ENCODE measurements at regions not wholly inside any gene's neighbourhood (a gene's known extent, or its start where the extent isn't known, plus 50 kb on each side); places are given as distances from the start of the nearest gene placed in this dataset.

DNA sequence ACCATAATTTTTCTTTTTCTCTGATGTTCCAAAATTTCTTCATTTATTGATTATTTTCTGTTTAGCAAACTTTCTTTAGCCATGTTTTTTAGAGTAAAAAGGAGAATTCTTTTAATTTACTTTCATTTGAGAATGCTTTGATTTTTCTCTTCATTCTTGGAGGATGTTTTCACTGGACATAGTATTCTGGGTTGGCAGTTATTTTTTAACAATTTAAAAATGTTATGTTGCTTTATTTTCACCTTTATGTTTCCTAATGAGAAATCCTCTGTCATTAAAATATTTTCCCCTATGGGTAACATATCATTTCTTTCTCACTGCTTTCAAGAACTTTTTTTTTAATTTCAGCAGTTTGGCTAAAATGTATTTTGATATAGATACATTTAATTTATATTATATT lies 631.4 kb upstream of the CDH2 start:
- no peaks in the 10 kb centered on the region for H3K27me3 ChIP-seq (ENCODE audit: control insufficient read depth in 1 of 2, insufficient read depth in 2 of 2, low read length in 2 of 2)
- BruUV-seq (replicated peaks) = no TSS peak
- ChIA-PET POLR2A (no interaction called here), CTCF (ENCODE audit: low intra/inter-chr PET ratio, low total read pairs) (no interaction called here)
- H3K27ac ChIP-seq (ENCODE audit: extremely low read length, insufficient read depth, low read length) = no peak overlapping the region
- DNase-seq (ENCODE audit: low spot score) (no peak), ATAC-seq (no peak), FAIRE-seq (no peak)
- intact Hi-C loops (cut with micrococcal nuclease; ENCODE audit: unreplicated experiment) = no loop called here
- no peaks in the 10 kb centered on the region for H4K20me1 ChIP-seq (ENCODE audit: insufficient read depth, low read length)
- TF ChIP-seq ZNF350 (CRISPR knock-in tag; IDR thresholded peaks at IDR 0.05; ENCODE audit: borderline replicate concordance, low read depth) (no peak), ZNF124 (CRISPR knock-in tag; IDR thresholded peaks at IDR 0.05) (no peak), ZNF607 (CRISPR knock-in tag; IDR thresholded peaks at IDR 0.05; ENCODE audit: borderline replicate concordance) (no peak), ZNF569 (CRISPR knock-in tag; IDR thresholded peaks at IDR 0.05; ENCODE audit: borderline replicate concordance) (no peak), ZEB1 (IDR thresholded peaks at IDR 0.05; ENCODE audit: insufficient replicate concordance, low read depth) (no peak), KMT2B (CRISPR knock-in tag; IDR thresholded peaks at IDR 0.05) (no peak), AGO2 (optimal IDR thresholded peaks at IDR 0.05; ENCODE audit: low read depth, low read length) (no peak), U2AF1 (optimal IDR thresholded peaks at IDR 0.05; ENCODE audit: low read depth, low read length) (no peak), ATF1 (CRISPR knock-in tag; IDR thresholded peaks at IDR 0.05) (no peak), SALL2 (CRISPR knock-in tag; IDR thresholded peaks at IDR 0.05) (no peak), PTBP1 (IDR thresholded peaks at IDR 0.05; ENCODE audit: low read depth, low read length, poor library complexity, severe bottlenecking) (no peak), RBFOX2 (IDR thresholded peaks at IDR 0.05; ENCODE audit: low read depth, low read length) (no peak), HOXD1 (CRISPR knock-in tag; IDR thresholded peaks at IDR 0.05) (no peak), RORA (CRISPR knock-in tag; IDR thresholded peaks at IDR 0.05) (no peak), SOX6 (IDR thresholded peaks at IDR 0.05) (no peak), SOX6 (CRISPR knock-in tag; IDR thresholded peaks at IDR 0.05) (no peak), ARNT (IDR thresholded peaks at IDR 0.05) (no peak), CEBPB (IDR thresholded peaks at IDR 0.05; ENCODE audit: borderline replicate concordance, low read depth, low read length) (no peak), YEATS2 (CRISPR knock-in tag; IDR thresholded peaks at IDR 0.05; ENCODE audit: borderline replicate concordance) (no peak), ZBTB8A (CRISPR knock-in tag; IDR thresholded peaks at IDR 0.05; ENCODE audit: borderline replicate concordance, low read depth) (no peak), TAF15 (IDR thresholded peaks at IDR 0.05; ENCODE audit: low read depth, low read length, poor library complexity, severe bottlenecking) (no peak)
- H3K36me3 ChIP-seq (replicated peaks in 1 of 2; ENCODE audit: control insufficient read depth in 1 of 2, insufficient read depth in 2 of 2, low read length in 2 of 2) = no peaks in the 10 kb centered on the region
- H3K9ac ChIP-seq (ENCODE audit: insufficient read depth, low read depth, low read length) = no peak overlapping the region
- no peak overlapping the region for H3K4me2 ChIP-seq (ENCODE audit: low read depth, low read length)
- in situ Hi-C loops (cut with HindIII; ENCODE audit: extremely low pct_ligation_motif_present, low pct_unique_long_range_greater_than_20kb) = no loop called here
- H2AFZ ChIP-seq (ENCODE audit: low read length) = no peak overlapping the region
- H3K9me3 ChIP-seq (ENCODE audit: low read length) = peaks cover 6% of the 10 kb centered on the region; the same call in 1 of the 2 replicates
- H3K4me1 ChIP-seq (ENCODE audit: insufficient read depth, low read length) = no peaks in the 10 kb centered on the region
- H3K79me2 ChIP-seq (ENCODE audit: insufficient read depth, low read length) = no peaks in the 10 kb centered on the region
- H3K4me3 ChIP-seq (replicated peaks in 1 of 3; ENCODE audit: insufficient read depth in 1 of 3, low read depth in 2 of 3, low read length in 3 of 3) = no peak overlapping the region
